GM23338 (cell line): ENCODE measurements at regions not wholly inside any gene's neighbourhood (a gene's known extent, or its start where the extent isn't known, plus 50 kb on each side); places are given as distances from the start of the nearest gene placed in this dataset.

Source experiments
- ATAC-seq: fragments of 200-7000 bp; cut with Tn5 transposase; 3 replicates; pipeline ENCODE4 v1.9.1; 2020
- DNase-seq: peaks from one replicate; pipeline ENCODE4 v3.0.0-alpha.2; 2015; ENCODE audit warnings: low spot score
- H2AFZ ChIP-seq: fragments of 200-600 bp; sonication (generic); 2 replicates; pipeline ENCODE4 v1.8.0; 2016; ENCODE audit warnings: antibody characterized with exemption, mild to moderate bottlenecking, moderate library complexity
- H3F3A ChIP-seq: fragments of 200-600 bp; sonication (generic); replicated peaks from 2 replicates; pipeline ENCODE4 v1.8.0; 2017; ENCODE audit warnings: antibody characterized with exemption, mixed run types, low read depth
- H3K27ac ChIP-seq: fragments of 200-600 bp; sonication (generic); 2 replicates; pipeline ENCODE4 v1.6.1; 2016; ENCODE audit warnings: low read depth
- H3K27me3 ChIP-seq: fragments of 200-600 bp; sonication (generic); 2 replicates; pipeline ENCODE4 v1.8.0; 2016; ENCODE audit warnings: mild to moderate bottlenecking, mixed run types, moderate library complexity; ENCODE audit not compliant: insufficient read depth
- H3K36me3 ChIP-seq: fragments of 200-600 bp; sonication (generic); 2 replicates; pipeline ENCODE4 v1.8.0; 2016; ENCODE audit warnings: mild to moderate bottlenecking; ENCODE audit not compliant: insufficient read depth
- H3K4me1 ChIP-seq: fragments of 200-600 bp; sonication (generic); 2 replicates; pipeline ENCODE4 v1.8.0; 2016; ENCODE audit warnings: mild to moderate bottlenecking, moderate library complexity; ENCODE audit not compliant: insufficient read depth
- H3K4me2 ChIP-seq: fragments of 200-600 bp; sonication (generic); 2 replicates; pipeline ENCODE4 v1.7.1; 2017; ENCODE audit warnings: mixed run types
- H3K4me3 ChIP-seq: fragments of 200-600 bp; sonication (generic); 2 replicates; pipeline ENCODE4 v1.6.1; 2016; ENCODE audit warnings: mixed run types
- H3K79me2 ChIP-seq: fragments of 200-600 bp; sonication (generic); replicated peaks from 2 replicates; pipeline ENCODE4 v1.8.0; 2017; ENCODE audit warnings: mild to moderate bottlenecking; ENCODE audit not compliant: insufficient read depth
- H3K9me2 ChIP-seq: fragments of 200-600 bp; sonication (generic); 2 replicates; pipeline ENCODE4 v1.8.0; 2017; ENCODE audit not compliant: insufficient read depth
- H4K20me1 ChIP-seq: fragments of 200-600 bp; sonication (generic); replicated peaks from 2 replicates; pipeline ENCODE4 v1.8.0; 2017; ENCODE audit warnings: mild to moderate bottlenecking; ENCODE audit not compliant: insufficient read depth
- H3K27ac Mint-ChIP-seq: 2 replicates; pipeline ENCODE4 v1.8.0; 2020; ENCODE audit warnings: inconsistent platforms, mild to moderate bottlenecking, moderate library complexity, mixed read lengths
- H3K27me3 Mint-ChIP-seq: 3 replicates; pipeline ENCODE4 v1.8.0; 2022; ENCODE audit warnings: low read depth, mild to moderate bottlenecking, moderate library complexity, mixed read lengths, inconsistent platforms; ENCODE audit not compliant: insufficient read depth, poor library complexity
- H3K36me3 Mint-ChIP-seq: 3 replicates; pipeline ENCODE4 v1.8.0; 2021; ENCODE audit warnings: low read depth, mild to moderate bottlenecking, inconsistent platforms, moderate library complexity, mixed read lengths
- H3K4me1 Mint-ChIP-seq: 3 replicates; pipeline ENCODE4 v1.8.0; 2020; ENCODE audit warnings: mild to moderate bottlenecking, inconsistent platforms, mixed read lengths
- H3K4me3 Mint-ChIP-seq: 3 replicates; pipeline ENCODE4 v1.8.0; 2021; ENCODE audit warnings: moderate library complexity, mild to moderate bottlenecking, inconsistent platforms, mixed read lengths
- H3K9me3 Mint-ChIP-seq: 3 replicates; pipeline ENCODE4 v1.8.0; 2020; ENCODE audit warnings: moderate library complexity, mild to moderate bottlenecking, inconsistent platforms, mixed read lengths
- CREB1 ChIP-seq: fragments of 250-450 bp; sonication (Bioruptor Pico); IDR thresholded peaks from 2 replicates; pipeline ENCODE4 v1.5.0; 2020; ENCODE audit warnings: low read depth, mild to moderate bottlenecking, moderate library complexity
- CTCF ChIP-seq, 2 experiments: fragments of 200-600 bp in 1 of 2; sonication (generic) in 1 of 2; conservative IDR thresholded peaks; 2 replicates each; pipeline versions ENCODE4 v1.5.1 to v1.6.1; 2016 to 2017; ENCODE audit warnings: antibody characterized with exemption in 2 of 2, low read depth in 2 of 2, mild to moderate bottlenecking in 2 of 2, moderate library complexity in 1 of 2
- ETS1 ChIP-seq: IDR thresholded peaks from 2 replicates; pipeline ENCODE4 v1.6.1; 2016; ENCODE audit warnings: antibody characterized with exemption
- EZH2 ChIP-seq: fragments of 200-600 bp; sonication (generic); IDR thresholded peaks from one replicate; pipeline ENCODE4 v1.8.0; 2017; ENCODE audit warnings: antibody characterized with exemption, mild to moderate bottlenecking, low read depth; ENCODE audit not compliant: unreplicated experiment
- EZH2phosphoT487 ChIP-seq: fragments of 200-600 bp; sonication (generic); IDR thresholded peaks from one replicate; pipeline ENCODE4 v1.8.1; 2018; ENCODE audit warnings: antibody characterized with exemption; ENCODE audit not compliant: unreplicated experiment
- JUNB ChIP-seq: IDR thresholded peaks from one replicate; pipeline ENCODE4 v1.6.1; 2016; ENCODE audit warnings: antibody characterized with exemption; ENCODE audit not compliant: unreplicated experiment
- NANOG ChIP-seq: IDR thresholded peaks from 2 replicates; pipeline ENCODE4 v1.6.1; 2016; ENCODE audit warnings: antibody characterized with exemption, borderline replicate concordance
- POLR2AphosphoS5 ChIP-seq: IDR thresholded peaks from 2 replicates; pipeline ENCODE4 v1.6.1; 2016; ENCODE audit warnings: antibody characterized with exemption, low read depth
- REST ChIP-seq: IDR thresholded peaks from one replicate; pipeline ENCODE4 v1.6.1; 2018; ENCODE audit warnings: antibody characterized with exemption; ENCODE audit not compliant: unreplicated experiment
- STAT1 ChIP-seq: IDR thresholded peaks from one replicate; pipeline ENCODE4 v1.6.1; 2016; ENCODE audit warnings: antibody characterized with exemption; ENCODE audit not compliant: unreplicated experiment
- ZNF114 ChIP-seq: fragments of 250-450 bp; sonication (Bioruptor Pico); IDR thresholded peaks from 2 replicates; pipeline ENCODE4 v1.5.0; 2020; ENCODE audit warnings: mild to moderate bottlenecking, moderate library complexity
- ZNF331 ChIP-seq: fragments of 250-450 bp; sonication (Bioruptor Pico); IDR thresholded peaks from 2 replicates; pipeline ENCODE4 v1.5.0; 2020; ENCODE audit warnings: low read depth, mild to moderate bottlenecking, moderate library complexity

GRCh38 chr13:87344176-87344575, 327.0 kb upstream of the SLITRK5 start (continued):
- TF ChIP-seq REST: no peak
- TF ChIP-seq ZNF331: no peak
- TF ChIP-seq NANOG: no peak

GRCh38 chr13:87355451-87355850, 315.7 kb upstream of the SLITRK5 start:
- H3K36me3 Mint-ChIP-seq: peaks cover 9% of the 10 kb centered on the region; the same call in 1 of the 3 replicates
- Histone ChIP-seq H3K27ac (no peak overlapping the region), H3K36me3 (no peaks in the 10 kb centered on the region), H3K79me2 (no peaks in the 10 kb centered on the region), H4K20me1 (no peaks in the 10 kb centered on the region), H3K4me1 (no peaks in the 10 kb centered on the region; the same call in 1 of the 2 replicates), H3K4me2 (no peak overlapping the region), H3F3A (no peaks in the 10 kb centered on the region), H3K9me2 (peaks cover 7% of the 10 kb centered on the region), H3K27me3 (no peaks in the 10 kb centered on the region), H2AFZ (no peak overlapping the region), H3K4me3 (no peak overlapping the region)
- ATAC-seq: no peak
- DNase-seq: no peak
- H3K4me3 Mint-ChIP-seq: no peak overlapping the region
- H3K9me3 Mint-ChIP-seq: peaks cover 12% of the 10 kb centered on the region; the same call in 2 of the 3 replicates
- H3K27ac Mint-ChIP-seq: no peak overlapping the region
- peaks cover 1% of the 10 kb centered on the region for H3K27me3 Mint-ChIP-seq
- peaks cover 6% of the 10 kb centered on the region for H3K4me1 Mint-ChIP-seq
- TF ChIP-seq EZH2 (no peak), NANOG (no peak), ZNF331 (no peak), ETS1 (no peak), STAT1 (no peak), REST (no peak), EZH2phosphoT487 (no peak), ZNF114 (CRISPR knock-in tag) (no peak), CTCF (conservative IDR thresholded peaks at IDR 0.05; ENCODE audit: low read depth in 2 of 2) (no peak), POLR2AphosphoS5 (no peak), JUNB (no peak), CREB1 (CRISPR knock-in tag) (no peak)
